ENCODE measurements at regions not wholly inside any gene's neighbourhood (a gene's known extent, or its start where the extent isn't known, plus 50 kb on each side); places are given as distances from the start of the nearest gene placed in this dataset.
"Not testable (repeated sequence)": the region's sequence is repeated elsewhere in the genome, so short reads cannot be mapped to it uniquely, and the experiment has no call there.

GRCh38 chr20:1727303-1727702 is 69.7 kb upstream of the SIRPG start:
- not testable (repeated sequence) for H3K4me1 ChIP-seq (ENCODE audit: insufficient read depth, insufficient read length); H3K4me3 ChIP-seq (ENCODE audit: insufficient read length, low read depth); H3K36me3 ChIP-seq (ENCODE audit: insufficient read depth, insufficient read length, low read length); DNase-seq (ENCODE audit: low read depth, low spot score); H3K9ac ChIP-seq (ENCODE audit: insufficient read length, low read depth)
- peaks cover 20% of the 10 kb centered on the region; the same call in 1 of the 2 replicates for H3K9me3 ChIP-seq (ENCODE audit: insufficient read depth, low read length)
- peaks cover 46% of the 10 kb centered on the region for H3K27me3 ChIP-seq (ENCODE audit: insufficient read depth, insufficient read length)

GRCh38 chr20:1724901-1725300 is 67.3 kb upstream of the SIRPG start:
- H3K36me3 ChIP-seq (ENCODE audit: insufficient read depth, insufficient read length, low read length), result no peaks in the 10 kb centered on the region
- H3K9me3 ChIP-seq (ENCODE audit: insufficient read depth, low read length), result peaks cover 20% of the 10 kb centered on the region; the same call in 1 of the 2 replicates
- H3K9ac ChIP-seq (ENCODE audit: insufficient read length, low read depth), result no peak overlapping the region
- no peak for TF ChIP-seq YY1 (IDR thresholded peaks at IDR 0.05; ENCODE audit: insufficient read depth, insufficient read length)
- TF ChIP-seq SUZ12 (IDR thresholded peaks at IDR 0.05; ENCODE audit: extremely low read depth, insufficient read depth, insufficient read length), result no peak
- TF ChIP-seq ZNF274 (IDR thresholded peaks at IDR 0.05; ENCODE audit: low read depth, low read length), result no peak
- H3K4me3 ChIP-seq (ENCODE audit: insufficient read length, low read depth), result no peak overlapping the region
- peaks cover 64% of the 10 kb centered on the region for H3K27me3 ChIP-seq (ENCODE audit: insufficient read depth, insufficient read length)
- peaks cover 2% of the 10 kb centered on the region for H3K4me1 ChIP-seq (ENCODE audit: insufficient read depth, insufficient read length)
- no peak for DNase-seq (ENCODE audit: low read depth, low spot score)

- no peak for DNase-seq (ENCODE audit: low read depth, low spot score)
- Histone ChIP-seq H3K9me3 (ENCODE audit: insufficient read depth, low read length) (peaks cover 20% of the 10 kb centered on the region; the same call in 1 of the 2 replicates), H3K4me1 (ENCODE audit: insufficient read depth, insufficient read length) (peaks cover 2% of the 10 kb centered on the region), H3K4me3 (ENCODE audit: insufficient read length, low read depth) (no peak overlapping the region), H3K36me3 (ENCODE audit: insufficient read depth, insufficient read length, low read length) (no peaks in the 10 kb centered on the region), H3K27me3 (ENCODE audit: insufficient read depth, insufficient read length) (peaks cover 87% of the 10 kb centered on the region), H3K9ac (ENCODE audit: insufficient read length, low read depth) (no peak overlapping the region)
- TF ChIP-seq YY1 (IDR thresholded peaks at IDR 0.05; ENCODE audit: insufficient read depth, insufficient read length) (no peak), SUZ12 (IDR thresholded peaks at IDR 0.05; ENCODE audit: extremely low read depth, insufficient read depth, insufficient read length) (no peak), ZNF274 (IDR thresholded peaks at IDR 0.05; ENCODE audit: low read depth, low read length) (no peak)
Observed at GRCh38 chr20:1722513-1723050, 65.0 kb upstream of the SIRPG start.

- Histone ChIP-seq H3K27me3 (ENCODE audit: insufficient read depth, insufficient read length) (peaks cover 93% of the 10 kb centered on the region), H3K4me3 (ENCODE audit: insufficient read length, low read depth) (no peak overlapping the region), H3K9me3 (ENCODE audit: insufficient read depth, low read length) (peaks cover 20% of the 10 kb centered on the region; the same call in 1 of the 2 replicates), H3K36me3 (ENCODE audit: insufficient read depth, insufficient read length, low read length) (no peaks in the 10 kb centered on the region), H3K4me1 (ENCODE audit: insufficient read depth, insufficient read length) (peaks cover 2% of the 10 kb centered on the region), H3K9ac (ENCODE audit: insufficient read length, low read depth) (no peak overlapping the region)
- TF ChIP-seq YY1 (IDR thresholded peaks at IDR 0.05; ENCODE audit: insufficient read depth, insufficient read length) (no peak), ZNF274 (IDR thresholded peaks at IDR 0.05; ENCODE audit: low read depth, low read length) (no peak), SUZ12 (IDR thresholded peaks at IDR 0.05; ENCODE audit: extremely low read depth, insufficient read depth, insufficient read length) (no peak)
- peak; percentile 87 for DNase-seq (ENCODE audit: low read depth, low spot score)
Observed at GRCh38 chr20:1721687-1722512, 64.3 kb upstream of the SIRPG start.

GRCh38 chr20:1720845-1721475 is 63.4 kb upstream of the SIRPG start:
- Histone ChIP-seq H3K27me3 (ENCODE audit: insufficient read depth, insufficient read length) (peaks cover 97% of the 10 kb centered on the region), H3K4me3 (ENCODE audit: insufficient read length, low read depth) (no peak overlapping the region), H3K9ac (ENCODE audit: insufficient read length, low read depth) (no peak overlapping the region), H3K4me1 (ENCODE audit: insufficient read depth, insufficient read length) (peaks cover 2% of the 10 kb centered on the region), H3K9me3 (ENCODE audit: insufficient read depth, low read length) (peaks cover 15% of the 10 kb centered on the region; the same call in 1 of the 2 replicates), H3K36me3 (ENCODE audit: insufficient read depth, insufficient read length, low read length) (no peaks in the 10 kb centered on the region)
- TF ChIP-seq SUZ12 (IDR thresholded peaks at IDR 0.05; ENCODE audit: extremely low read depth, insufficient read depth, insufficient read length) (no peak), ZNF274 (IDR thresholded peaks at IDR 0.05; ENCODE audit: low read depth, low read length) (no peak), YY1 (IDR thresholded peaks at IDR 0.05; ENCODE audit: insufficient read depth, insufficient read length) (no peak)
- DNase-seq (ENCODE audit: low read depth, low spot score), result no peak

- no peak overlapping the region for H3K4me3 ChIP-seq (ENCODE audit: insufficient read length, low read depth)
- no peak overlapping the region for H3K9ac ChIP-seq (ENCODE audit: insufficient read length, low read depth)
- peaks cover 12% of the 10 kb centered on the region; the same call in 1 of the 2 replicates for H3K9me3 ChIP-seq (ENCODE audit: insufficient read depth, low read length)
- peaks cover 96% of the 10 kb centered on the region for H3K27me3 ChIP-seq (ENCODE audit: insufficient read depth, insufficient read length)
- peaks cover 2% of the 10 kb centered on the region for H3K4me1 ChIP-seq (ENCODE audit: insufficient read depth, insufficient read length)
- H3K36me3 ChIP-seq (ENCODE audit: insufficient read depth, insufficient read length, low read length), result no peaks in the 10 kb centered on the region
- no peak for DNase-seq (ENCODE audit: low read depth, low spot score)
- TF ChIP-seq YY1 (IDR thresholded peaks at IDR 0.05; ENCODE audit: insufficient read depth, insufficient read length) (no peak), ZNF274 (IDR thresholded peaks at IDR 0.05; ENCODE audit: low read depth, low read length) (no peak)
Observed at GRCh38 chr20:1720226-1720625, 62.6 kb upstream of the SIRPG start.
